ENCODE measurements at regions not wholly inside any gene's neighbourhood (a gene's known extent, or its start where the extent isn't known, plus 50 kb on each side); places are given as distances from the start of the nearest gene placed in this dataset.

- no TSS peak for BruUV-seq (replicated peaks)
- intact Hi-C loops (cut with micrococcal nuclease; ENCODE audit: unreplicated experiment), result no loop called here
- Histone ChIP-seq H3K27ac (ENCODE audit: extremely low read length, insufficient read depth, low read length) (no peak overlapping the region), H3K4me2 (ENCODE audit: low read depth, low read length) (no peak overlapping the region), H2AFZ (ENCODE audit: low read length) (no peak overlapping the region), H3K9me3 (ENCODE audit: low read length) (no peaks in the 10 kb centered on the region), H3K79me2 (ENCODE audit: insufficient read depth, low read length) (no peaks in the 10 kb centered on the region), H3K4me3 (replicated peaks in 1 of 3; ENCODE audit: insufficient read depth in 1 of 3, low read depth in 2 of 3, low read length in 3 of 3) (no peak overlapping the region), H3K9ac (ENCODE audit: insufficient read depth, low read depth, low read length) (no peak overlapping the region), H4K20me1 (ENCODE audit: insufficient read depth, low read length) (no peaks in the 10 kb centered on the region), H3K27me3 (ENCODE audit: control insufficient read depth in 1 of 2, insufficient read depth in 2 of 2, low read length in 2 of 2) (no peaks in the 10 kb centered on the region; a peak in 1 of 5 replicates), H3K36me3 (replicated peaks in 1 of 2; ENCODE audit: control insufficient read depth in 1 of 2, insufficient read depth in 2 of 2, low read length in 2 of 2) (no peaks in the 10 kb centered on the region), H3K4me1 (ENCODE audit: insufficient read depth, low read length) (no peaks in the 10 kb centered on the region)
- ChIA-PET POLR2A (no interaction called here), CTCF (ENCODE audit: low intra/inter-chr PET ratio, low total read pairs) (no interaction called here)
- ATAC-seq (no peak), DNase-seq (ENCODE audit: low spot score) (no peak), FAIRE-seq (no peak)
- in situ Hi-C loops (cut with HindIII; ENCODE audit: extremely low pct_ligation_motif_present, low pct_unique_long_range_greater_than_20kb), result no loop called here
- WGBS (ENCODE audit: low lambda C conversion rate), result 18% methylated on average over 3 of the region's 3 CpGs
- no peak for TF ChIP-seq ZNF800 (CRISPR knock-in tag; IDR thresholded peaks at IDR 0.05)
- no peak for TF ChIP-seq ARNTL (CRISPR knock-in tag; IDR thresholded peaks at IDR 0.05)
- TF ChIP-seq ZNF3 (CRISPR knock-in tag; IDR thresholded peaks at IDR 0.05), result no peak
- no peak for TF ChIP-seq ELK4 (CRISPR knock-in tag; IDR thresholded peaks at IDR 0.05; ENCODE audit: borderline replicate concordance)
- no peak for TF ChIP-seq RORA (CRISPR knock-in tag; IDR thresholded peaks at IDR 0.05)
- TF ChIP-seq ZNF224 (CRISPR knock-in tag; IDR thresholded peaks at IDR 0.05), result no peak
- TF ChIP-seq ZNF407 (CRISPR knock-in tag; IDR thresholded peaks at IDR 0.05; ENCODE audit: not compliant biosample characterization), result no peak
- TF ChIP-seq TEAD3 (CRISPR knock-in tag; optimal IDR thresholded peaks at IDR 0.05; ENCODE audit: borderline replicate concordance), result no peak
- no peak for TF ChIP-seq ZNF841 (CRISPR knock-in tag; IDR thresholded peaks at IDR 0.05; ENCODE audit: borderline replicate concordance)
- no peak for TF ChIP-seq GFI1 (CRISPR knock-in tag; IDR thresholded peaks at IDR 0.05; ENCODE audit: borderline replicate concordance)
- TF ChIP-seq ARID2 (CRISPR knock-in tag; IDR thresholded peaks at IDR 0.05; ENCODE audit: borderline replicate concordance), result no peak
- no peak for TF ChIP-seq ZNF446 (CRISPR knock-in tag; IDR thresholded peaks at IDR 0.05)
Measured at GRCh38 chr4:54395013-54395527, 166.0 kb downstream of the PDGFRA start.
